Prostate gland (tissue), 2 donors: ENCODE measurements at regions not wholly inside any gene's neighbourhood (a gene's known extent, or its start where the extent isn't known, plus 50 kb on each side); places are given as distances from the start of the nearest gene placed in this dataset.

Source experiments
- DNase-seq: peaks from one replicate; pipeline ENCODE4 v3.0.0-alpha.2; 2019; ENCODE audit warnings: low spot score
- H3K27ac ChIP-seq, 2 donors: fragments of 200-600 bp; sonication (generic); 2 replicates each; pipeline ENCODE4 v1.5.1; 2017 to 2019
- H3K27me3 ChIP-seq: fragments of 200-600 bp; sonication (generic); replicated peaks from 2 replicates; pipeline ENCODE4 v1.5.1; 2019; ENCODE audit not compliant: insufficient read depth
- H3K36me3 ChIP-seq, 2 donors: fragments of 200-600 bp; sonication (generic); 1 replicate in 1 of 2; 2 replicates in 1 of 2; pipeline versions ENCODE4 v1.5.1 to v1.8.1; 2017 to 2019
- H3K4me1 ChIP-seq: fragments of 200-600 bp; sonication (generic); replicated peaks from 2 replicates; pipeline ENCODE4 v1.5.1; 2019
- H3K4me3 ChIP-seq, 2 donors: fragments of 200-600 bp; sonication (generic); 2 replicates each; pipeline ENCODE4 v1.5.1; 2017 to 2019
- H3K9me3 ChIP-seq: fragments of 200-600 bp; sonication (generic); 2 replicates; pipeline ENCODE4 v1.5.1; 2017
- CTCF ChIP-seq, 4 experiments: fragments of 200-600 bp in 2 of 4; fragments of 450-650 bp in 2 of 4; sonication (generic) in 2 of 4; IDR thresholded peaks; 1 replicate in 3 of 4; 2 replicates in 1 of 4; pipeline ENCODE4 v1.5.1; 2016 to 2019; ENCODE audit warnings: antibody characterized with exemption in 4 of 4, mild to moderate bottlenecking in 2 of 4, moderate library complexity in 2 of 4
- POLR2A ChIP-seq: fragments of 450-650 bp; IDR thresholded peaks from one replicate; pipeline ENCODE4 v1.6.1; 2016; ENCODE audit warnings: antibody characterized with exemption, mild to moderate bottlenecking
- POLR2AphosphoS5 ChIP-seq: sonication (generic); formaldehyde crosslinking; IDR thresholded peaks from one replicate; pipeline ENCODE4 v1.6.1; 2017; ENCODE audit warnings: antibody characterized with exemption
- WGBS: methylation state at CpG from one replicate; pipeline ENCODE4 v1.1.5; 2018; 5-methylcytosine and 5-hydroxymethylcytosine counted together
- intact Hi-C: fragments of 100-400 bp; cut with DNase I; formaldehyde crosslinking; loops from one replicate; pipeline ENCODE4 v1.14.2; 2022

DNA sequence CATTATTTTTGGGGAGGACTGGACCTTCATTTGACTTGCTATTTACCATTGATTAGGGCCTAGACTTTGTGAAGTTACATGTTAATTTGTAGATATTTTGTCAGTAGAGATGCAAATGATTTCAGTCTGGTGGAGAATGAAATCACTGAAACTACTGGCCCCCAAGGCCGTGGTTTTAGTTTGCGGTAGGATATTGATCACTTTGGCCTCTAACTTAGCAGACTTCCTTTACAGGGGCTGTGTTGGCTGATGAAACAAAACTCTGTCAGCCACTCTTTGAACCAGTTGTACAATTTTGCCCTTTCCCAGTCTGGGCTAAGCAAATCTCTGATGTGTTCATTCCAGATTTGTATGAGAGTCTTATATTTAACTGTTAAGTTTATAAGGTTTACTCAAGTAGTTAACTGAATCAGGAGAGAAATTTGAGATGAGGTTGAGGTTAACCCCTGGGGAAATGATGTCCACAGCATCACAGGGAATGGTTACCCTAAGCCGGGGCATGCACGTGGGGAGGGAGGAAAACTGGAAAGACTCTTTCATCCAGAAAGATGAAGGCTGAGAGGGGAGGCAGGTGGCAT lies 105.7 kb upstream of the INSIG1 start:
- no peak overlapping the region for H3K4me3 ChIP-seq
- H3K27ac ChIP-seq = no peak overlapping the region
- no peaks in the 10 kb centered on the region for H3K9me3 ChIP-seq
- intact Hi-C loops = loop anchor here (2.0 kb wide), 1 partner anchor 153 kb away; no protein-coding TSS in a partner anchor
- H3K36me3 ChIP-seq = no peaks in the 10 kb centered on the region
- H3K4me1 ChIP-seq = no peaks in the 10 kb centered on the region
- TF ChIP-seq POLR2AphosphoS5 (no peak), POLR2A (no peak), CTCF (IDR thresholded peaks at IDR 0.05) (no peak)
- no peak for DNase-seq
- H3K27me3 ChIP-seq = no peaks in the 10 kb centered on the region
- WGBS = 55% methylated on average over 4 of the region's 4 CpGs

DNA sequence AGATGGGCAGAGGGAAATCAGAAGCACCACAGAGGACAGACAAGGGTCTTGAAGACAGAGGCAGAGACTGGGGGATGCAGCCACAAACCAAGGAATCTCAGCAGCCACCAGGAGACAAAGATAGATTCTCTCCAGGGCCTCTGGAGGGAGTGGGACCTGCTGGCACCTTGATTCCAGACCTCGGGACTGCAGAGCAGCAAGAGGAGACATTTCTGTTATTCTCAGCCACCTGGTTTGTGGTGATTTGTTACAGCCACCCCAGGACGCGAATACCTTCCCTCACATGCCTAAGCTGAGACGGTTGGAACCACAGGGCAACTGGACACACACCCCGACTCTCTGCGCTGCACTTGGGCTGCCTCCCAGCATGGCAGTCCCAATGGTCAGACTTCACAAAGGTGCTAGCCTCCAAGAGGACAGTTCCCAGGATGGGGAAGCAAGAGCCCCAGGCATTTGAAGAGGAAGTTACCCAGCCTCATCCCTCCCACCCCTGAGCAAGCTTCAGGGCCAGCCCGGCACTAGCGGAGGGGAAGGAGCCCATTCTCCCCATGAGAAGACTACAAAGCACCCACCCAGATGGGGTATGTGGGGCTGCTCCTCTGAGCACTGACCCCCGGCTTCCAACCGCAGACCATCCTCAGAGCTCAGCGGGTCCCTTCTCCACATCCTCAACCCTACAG lies 104.6 kb upstream of the INSIG1 start:
- no peak overlapping the region for H3K27ac ChIP-seq
- H3K4me1 ChIP-seq = no peaks in the 10 kb centered on the region
- intact Hi-C loops = no loop called here
- no peak for DNase-seq
- H3K4me3 ChIP-seq = no peak overlapping the region
- WGBS = 86% methylated on average over 11 of the region's 11 CpGs
- TF ChIP-seq POLR2A (no peak), CTCF (IDR thresholded peaks at IDR 0.05) (no peak), POLR2AphosphoS5 (no peak)
- H3K36me3 ChIP-seq = no peaks in the 10 kb centered on the region
- H3K9me3 ChIP-seq = no peaks in the 10 kb centered on the region
- H3K27me3 ChIP-seq = no peaks in the 10 kb centered on the region

DNA sequence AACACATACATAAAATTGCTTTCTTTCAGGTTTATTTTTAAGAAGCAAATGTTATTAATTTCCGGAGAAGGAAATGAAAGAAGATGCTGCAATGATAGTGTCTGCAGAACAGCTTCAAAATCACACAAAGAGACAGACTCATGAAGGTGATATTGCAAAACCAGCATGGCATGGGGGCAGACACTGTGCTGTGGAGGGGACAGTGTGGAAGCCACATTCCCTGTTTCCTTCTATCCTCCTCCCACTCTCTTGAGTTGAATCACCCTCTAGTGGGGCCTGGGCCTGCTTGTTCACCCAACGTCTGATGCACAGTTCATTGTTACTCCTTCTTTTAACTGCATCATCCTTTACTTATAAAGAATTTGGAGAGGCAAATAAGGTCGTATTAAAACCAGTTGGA lies 104.0 kb upstream of the INSIG1 start:
- Histone ChIP-seq H3K27me3 (no peaks in the 10 kb centered on the region), H3K27ac (no peak overlapping the region), H3K4me3 (no peak overlapping the region), H3K9me3 (no peaks in the 10 kb centered on the region), H3K36me3 (no peaks in the 10 kb centered on the region), H3K4me1 (no peaks in the 10 kb centered on the region)
- TF ChIP-seq POLR2A = no peak
- no peak for TF ChIP-seq CTCF (IDR thresholded peaks at IDR 0.05)
- TF ChIP-seq POLR2AphosphoS5 = no peak
- no peak for DNase-seq
- intact Hi-C loops = no loop called here
- WGBS = 65% methylated on average over 3 of the region's 3 CpGs

- TF ChIP-seq POLR2A (no peak), POLR2AphosphoS5 (no peak), CTCF (IDR thresholded peaks at IDR 0.05) (no peak)
- intact Hi-C loops = no loop called here
- Histone ChIP-seq H3K9me3 (no peaks in the 10 kb centered on the region), H3K4me1 (no peaks in the 10 kb centered on the region), H3K27ac (no peak overlapping the region), H3K4me3 (no peak overlapping the region), H3K36me3 (no peaks in the 10 kb centered on the region), H3K27me3 (no peaks in the 10 kb centered on the region)
- WGBS = 80% methylated on average over 17 of the region's 18 CpGs
- DNase-seq = no peak
Observed at GRCh38 chr7:155194382-155195140, 103.1 kb upstream of the INSIG1 start.
